BLaER1 treated with 17β-estradiol and CSF1 and Interleukin-3, amounts not matched to agents 10 nM and 100 nM (cell line): ENCODE measurements at regions not wholly inside any gene's neighbourhood (a gene's known extent, or its start where the extent isn't known, plus 50 kb on each side); places are given as distances from the start of the nearest gene placed in this dataset.
"Not testable (repeated sequence)": the region's sequence is repeated elsewhere in the genome, so short reads cannot be mapped to it uniquely, and the experiment has no call there.

ENCODE experiments used
- H3K27ac ChIP-seq, 11 experiments: shearing (Covaris generic); formaldehyde crosslinking; 2 replicates each; pipeline ENCODE4 v1.8.1; 2022
- H3K27me3 ChIP-seq, 11 experiments: shearing (Covaris generic); formaldehyde crosslinking; 2 replicates each; pipeline ENCODE4 v1.8.1; 2022
- H3K36me3 ChIP-seq, 11 experiments: shearing (Covaris generic); formaldehyde crosslinking; 2 replicates each; pipeline ENCODE4 v1.8.1; 2022
- H3K4me1 ChIP-seq, 10 experiments: shearing (Covaris generic); formaldehyde crosslinking; 2 replicates each; pipeline ENCODE4 v1.8.1; 2022
- H3K4me2 ChIP-seq, 11 experiments: shearing (Covaris generic); formaldehyde crosslinking; 2 replicates each; pipeline ENCODE4 v1.8.1; 2022
- H3K4me3 ChIP-seq, 10 experiments: shearing (Covaris generic); formaldehyde crosslinking; 2 replicates each; pipeline ENCODE4 v1.8.1; 2022
- H3K9ac ChIP-seq, 11 experiments: shearing (Covaris generic); formaldehyde crosslinking; 2 replicates each; pipeline ENCODE4 v1.8.1; 2022
- H3K9me3 ChIP-seq, 11 experiments: shearing (Covaris generic); formaldehyde crosslinking; replicated peaks in 1 of 11; 2 replicates each; pipeline ENCODE4 v1.8.1; 2022
- H4K20me1 ChIP-seq, 11 experiments: shearing (Covaris generic); formaldehyde crosslinking; 2 replicates each; pipeline ENCODE4 v1.8.1; 2022
- Cebpa-rat ChIP-seq, 11 experiments: shearing (Covaris generic); IDR thresholded peaks; 2 replicates each; pipeline ENCODE4 v1.8.1; 2022

- Histone ChIP-seq H4K20me1 (no peaks in the 10 kb centered on the region), H3K4me2 (no peak overlapping the region), H3K9me3 (no peaks in the 10 kb centered on the region), H3K27me3 (no peaks in the 10 kb centered on the region), H3K9ac (no peak overlapping the region), H3K27ac (no peak overlapping the region), H3K4me3 (no peak overlapping the region), H3K4me1 (peaks cover 0 to 9% (median 3%) of the 10 kb centered on the region in 10 experiments; a peak in 3 of 20 replicates), H3K36me3 (no peaks in the 10 kb centered on the region)
- no peak for TF ChIP-seq Cebpa-rat (IDR thresholded peaks at IDR 0.05)
Measured at GRCh38 chr11:43130616-43131015, 181.2 kb upstream of the API5 start.

DNA sequence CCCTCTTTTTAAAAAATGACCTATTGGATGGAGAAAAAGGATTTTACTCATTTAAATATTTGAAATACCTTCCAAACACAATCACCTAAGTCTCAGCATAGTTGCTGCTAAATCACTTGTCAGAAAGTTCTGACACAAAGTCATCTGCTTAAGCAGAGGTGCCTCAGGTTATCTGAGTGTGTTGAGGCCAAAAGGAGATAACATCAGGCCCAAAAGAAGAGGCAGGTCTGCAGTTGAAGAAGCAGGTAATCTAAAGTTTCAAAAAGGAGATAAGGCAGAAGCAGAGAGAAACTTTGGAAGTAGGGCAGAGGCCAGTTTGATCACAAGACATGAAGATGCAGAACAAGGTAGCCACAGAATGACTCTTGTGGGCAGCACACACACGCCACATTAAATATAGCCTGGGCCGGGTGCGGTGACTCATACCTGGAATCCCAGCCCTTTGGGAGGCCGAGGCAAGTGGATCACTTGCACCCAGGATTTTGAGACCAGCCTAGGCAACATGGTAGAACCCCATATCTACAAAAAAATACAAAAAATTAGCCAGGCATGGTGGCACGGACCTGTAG lies 175.7 kb upstream of the API5 start:
- TF ChIP-seq Cebpa-rat (IDR thresholded peaks at IDR 0.05), result no peak
- no peak overlapping the region for H3K27ac ChIP-seq
- no peak overlapping the region for H3K4me3 ChIP-seq
- no peaks in the 10 kb centered on the region for H3K36me3 ChIP-seq
- no peak overlapping the region for H3K4me2 ChIP-seq
- H3K4me1 ChIP-seq, result peaks cover 0 to 9% (median 3%) of the 10 kb centered on the region in 10 experiments; a peak in 3 of 20 replicates
- no peaks in the 10 kb centered on the region for H3K27me3 ChIP-seq
- H3K9me3 ChIP-seq, result no peaks in the 10 kb centered on the region
- H4K20me1 ChIP-seq, result no peaks in the 10 kb centered on the region
- no peak overlapping the region for H3K9ac ChIP-seq

DNA sequence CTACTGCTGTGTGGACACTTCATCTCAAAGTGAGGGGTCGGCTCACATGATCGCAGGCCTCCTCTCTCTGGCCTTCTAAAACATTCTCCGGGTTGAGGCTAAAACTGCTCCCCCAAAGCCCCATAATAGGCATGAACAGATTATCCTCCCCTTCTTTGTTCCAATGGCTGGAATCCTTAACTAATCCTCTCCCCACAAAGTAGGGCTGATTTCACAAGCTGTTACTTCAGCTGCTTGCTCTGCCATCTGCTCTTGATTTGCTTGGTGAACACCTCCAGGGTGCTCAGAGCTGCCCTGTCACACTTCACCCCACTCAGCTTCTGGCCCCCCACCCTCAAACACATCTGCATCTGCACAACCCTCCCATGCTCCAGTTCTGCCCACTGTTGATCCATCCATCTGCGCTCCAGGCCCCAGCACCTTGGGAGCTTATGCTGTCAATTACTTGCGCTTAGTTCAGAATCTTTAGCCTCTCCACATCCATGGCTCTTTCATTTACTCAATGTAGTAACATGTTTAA lies 173.1 kb upstream of the API5 start:
- H3K36me3 ChIP-seq, result no peaks in the 10 kb centered on the region

GRCh38 chr11:43145653-43146052 lies 166.1 kb upstream of the API5 start:
- Histone ChIP-seq H3K4me3 (no peak overlapping the region), H3K9ac (no peak overlapping the region), H3K27me3 (no peaks in the 10 kb centered on the region; a peak in 1 of 22 replicates), H4K20me1 (no peaks in the 10 kb centered on the region), H3K36me3 (no peaks in the 10 kb centered on the region), H3K4me1 (peaks cover 0 to 5% (median 0%) of the 10 kb centered on the region in 10 experiments; a peak in 1 of 20 replicates), H3K27ac (no peak overlapping the region), H3K9me3 (peaks cover 0 to 13% (median 4%) of the 10 kb centered on the region in 11 experiments; a peak in 7 of 22 replicates), H3K4me2 (no peak overlapping the region)
- no peak for TF ChIP-seq Cebpa-rat (IDR thresholded peaks at IDR 0.05)

More for the DNA sequence above, 173.1 kb upstream of the API5 start:
- Histone ChIP-seq H3K27me3 (no peaks in the 10 kb centered on the region; a peak in 1 of 22 replicates), H4K20me1 (no peaks in the 10 kb centered on the region), H3K27ac (no peak overlapping the region), H3K4me1 (peaks cover 0 to 9% (median 3%) of the 10 kb centered on the region in 10 experiments; a peak in 4 of 20 replicates), H3K4me3 (no peak overlapping the region), H3K9ac (no peak overlapping the region), H3K9me3 (peaks cover 0 to 13% (median 4%) of the 10 kb centered on the region in 11 experiments; a peak in 7 of 22 replicates), H3K4me2 (no peak overlapping the region)
- TF ChIP-seq Cebpa-rat (IDR thresholded peaks at IDR 0.05), result no peak

DNA sequence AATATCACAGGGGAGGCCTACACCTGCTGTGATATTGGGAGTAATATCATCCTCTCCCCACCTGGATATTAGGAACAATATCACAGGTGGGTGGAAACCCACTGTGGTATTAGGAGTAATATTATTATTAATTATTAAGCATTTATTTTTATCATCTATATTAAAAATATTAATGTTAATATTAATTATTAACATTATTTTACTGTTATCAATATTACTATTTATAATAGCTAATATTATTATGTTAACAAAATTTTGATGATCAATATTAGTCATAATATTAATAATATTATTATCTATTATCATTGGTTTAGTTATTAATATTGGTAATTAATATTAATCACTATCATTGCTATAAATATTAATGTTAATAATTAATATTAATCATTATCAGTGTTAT lies 161.1 kb upstream of the API5 start:
- Histone ChIP-seq H3K4me1 (no peaks in the 10 kb centered on the region), H3K4me2 (no peak overlapping the region), H3K9ac (no peak overlapping the region), H3K4me3 (no peak overlapping the region), H3K27me3 (no peaks in the 10 kb centered on the region), H4K20me1 (no peaks in the 10 kb centered on the region), H3K27ac (no peak overlapping the region), H3K36me3 (no peaks in the 10 kb centered on the region), H3K9me3 (no peaks in the 10 kb centered on the region)
- TF ChIP-seq Cebpa-rat (IDR thresholded peaks at IDR 0.05), result no peak

- Histone ChIP-seq H3K4me2 (no peak overlapping the region), H3K9ac (no peak overlapping the region), H3K36me3 (no peaks in the 10 kb centered on the region), H4K20me1 (no peaks in the 10 kb centered on the region), H3K4me1 (no peaks in the 10 kb centered on the region), H3K27me3 (no peaks in the 10 kb centered on the region), H3K27ac (no peak overlapping the region), H3K4me3 (no peak overlapping the region), H3K9me3 (peaks cover 0 to 24% (median 10%) of the 10 kb centered on the region in 11 experiments; a peak in 16 of 22 replicates)
- no peak for TF ChIP-seq Cebpa-rat (IDR thresholded peaks at IDR 0.05)
Measured at GRCh38 chr11:43164831-43165230, 147.0 kb upstream of the API5 start.

DNA sequence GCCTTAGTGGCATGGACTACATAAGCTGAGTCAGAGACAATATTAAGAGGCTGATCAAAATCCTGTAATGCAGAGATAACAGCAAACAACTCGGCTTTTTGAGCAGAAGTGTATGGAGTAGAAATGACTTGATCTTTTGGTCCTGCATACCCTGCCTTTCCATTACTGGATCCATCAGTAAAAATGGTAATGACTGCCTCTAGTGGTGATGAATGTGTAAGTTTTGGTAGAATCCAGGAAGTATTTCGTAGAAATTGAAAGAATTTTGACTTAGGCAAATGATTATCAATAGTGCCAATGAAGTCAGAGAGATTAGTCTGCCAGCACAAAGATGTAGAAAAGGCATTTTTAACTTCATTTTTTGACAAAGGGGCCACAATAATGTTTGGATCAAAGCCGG lies 146.4 kb upstream of the API5 start:
- not testable (repeated sequence) for H3K36me3 ChIP-seq, H3K9ac ChIP-seq, H3K4me2 ChIP-seq, H3K4me1 ChIP-seq, H4K20me1 ChIP-seq, H3K27me3 ChIP-seq, H3K4me3 ChIP-seq, H3K27ac ChIP-seq
- peaks cover 0 to 24% (median 10%) of the 10 kb centered on the region in 11 experiments; a peak in 16 of 22 replicates for H3K9me3 ChIP-seq

DNA sequence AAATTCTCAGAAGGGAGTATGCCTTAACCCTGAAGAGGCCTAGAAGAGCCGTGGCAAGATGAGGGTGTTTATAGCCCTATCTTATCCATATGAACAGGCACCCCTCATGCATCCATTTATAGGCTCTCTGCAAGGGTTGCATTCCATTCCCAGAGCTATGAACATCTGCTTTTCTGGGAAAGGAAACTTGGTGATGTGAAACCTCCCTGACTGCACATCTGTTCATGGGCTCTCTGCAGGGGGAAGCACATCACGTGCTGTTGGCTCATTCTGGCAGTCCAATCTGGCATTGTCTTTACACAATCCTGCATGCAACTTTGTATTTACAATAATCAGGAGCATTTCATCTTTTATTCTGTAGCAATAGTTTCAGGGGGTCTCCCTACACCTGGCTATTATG lies 143.6 kb upstream of the API5 start:
- not testable (repeated sequence) for H3K27ac ChIP-seq, H4K20me1 ChIP-seq, H3K27me3 ChIP-seq, H3K36me3 ChIP-seq, H3K4me1 ChIP-seq, H3K9ac ChIP-seq, H3K4me2 ChIP-seq, H3K4me3 ChIP-seq
- peaks cover 0 to 24% (median 10%) of the 10 kb centered on the region in 11 experiments; a peak in 16 of 22 replicates for H3K9me3 ChIP-seq

- Histone ChIP-seq H4K20me1 (no peaks in the 10 kb centered on the region), H3K4me2 (no peak overlapping the region), H3K4me1 (no peaks in the 10 kb centered on the region), H3K9ac (no peak overlapping the region), H3K27me3 (no peaks in the 10 kb centered on the region), H3K9me3 (peaks cover 0 to 14% (median 3%) of the 10 kb centered on the region in 11 experiments; a peak in 16 of 22 replicates), H3K27ac (no peak overlapping the region), H3K4me3 (no peak overlapping the region), H3K36me3 (no peaks in the 10 kb centered on the region)
- TF ChIP-seq Cebpa-rat (IDR thresholded peaks at IDR 0.05), result no peak
Measured at GRCh38 chr11:43172477-43172876, 139.3 kb upstream of the API5 start.

GRCh38 chr11:43177975-43178374 lies 133.8 kb upstream of the API5 start:
- Histone ChIP-seq H3K27me3 (no peaks in the 10 kb centered on the region), H3K4me3 (no peak overlapping the region), H4K20me1 (no peaks in the 10 kb centered on the region), H3K9me3 (no peaks in the 10 kb centered on the region; a peak in 1 of 22 replicates), H3K36me3 (no peaks in the 10 kb centered on the region), H3K27ac (no peak overlapping the region), H3K4me2 (no peak overlapping the region), H3K9ac (no peak overlapping the region), H3K4me1 (no peaks in the 10 kb centered on the region)
- TF ChIP-seq Cebpa-rat (IDR thresholded peaks at IDR 0.05), result no peak

DNA sequence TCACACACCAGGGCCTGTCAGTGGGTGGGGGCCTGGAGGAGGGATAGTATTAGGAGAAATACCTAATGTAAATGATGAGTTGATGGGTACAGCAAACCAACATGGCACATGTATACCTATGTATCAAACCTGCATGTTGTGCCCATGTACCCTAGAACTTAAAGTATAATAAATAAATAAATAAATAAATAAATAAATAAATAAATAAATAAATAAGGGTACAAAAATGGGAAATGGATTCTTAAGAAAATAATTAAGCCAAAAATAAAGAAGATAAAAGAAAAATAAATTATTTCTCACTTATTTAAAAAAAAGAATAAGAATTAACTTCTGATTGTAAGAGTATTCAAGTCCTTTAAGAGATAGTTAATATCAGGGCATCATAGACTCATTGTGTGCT lies 117.3 kb upstream of the API5 start:
- H3K4me3 ChIP-seq, H3K36me3 ChIP-seq, H3K27me3 ChIP-seq, H4K20me1 ChIP-seq, H3K27ac ChIP-seq, H3K9me3 ChIP-seq, H3K9ac ChIP-seq, H3K4me1 ChIP-seq, H3K4me2 ChIP-seq: not testable (repeated sequence)
